ENCODE measurements at regions not wholly inside any gene's neighbourhood (a gene's known extent, or its start where the extent isn't known, plus 50 kb on each side); places are given as distances from the start of the nearest gene placed in this dataset.

GRCh38 chr2:66875941-66876462 is 441.1 kb downstream of the MEIS1 start:
- H3K4me3 ChIP-seq = no peak overlapping the region
- no peaks in the 10 kb centered on the region for H3K36me3 ChIP-seq
- no peaks in the 10 kb centered on the region for H3K4me1 ChIP-seq
- no peaks in the 10 kb centered on the region for H3K27me3 ChIP-seq
- DNase-seq (ENCODE audit: low spot score in 2 of 2) = no peak
- WGBS = 83% methylated on average over 2 of the region's 2 CpGs
- H3K27ac ChIP-seq = no peak overlapping the region
- TF ChIP-seq EP300 (IDR thresholded peaks at IDR 0.05) (no peak), POLR2A (IDR thresholded peaks at IDR 0.05) (no peak), POLR2AphosphoS5 (IDR thresholded peaks at IDR 0.05) (no peak), CTCF (IDR thresholded peaks at IDR 0.05) (no peak)
- H3K9me3 ChIP-seq = no peaks in the 10 kb centered on the region

GRCh38 chr2:66885775-66886383 is 451.0 kb downstream of the MEIS1 start:
- no peak for DNase-seq (ENCODE audit: low spot score in 2 of 2)
- Histone ChIP-seq H3K36me3 (no peaks in the 10 kb centered on the region), H3K9me3 (no peaks in the 10 kb centered on the region), H3K4me1 (no peaks in the 10 kb centered on the region), H3K27me3 (no peaks in the 10 kb centered on the region), H3K4me3 (no peak overlapping the region), H3K27ac (no peak overlapping the region)
- WGBS = 33% methylated on average over 2 of the region's 2 CpGs
- no peak for TF ChIP-seq POLR2AphosphoS5 (IDR thresholded peaks at IDR 0.05)
- no peak for TF ChIP-seq POLR2A (IDR thresholded peaks at IDR 0.05)
- TF ChIP-seq CTCF (IDR thresholded peaks at IDR 0.05) = no peak

- Histone ChIP-seq H3K9me3 (no peaks in the 10 kb centered on the region), H3K27ac (no peak overlapping the region), H3K4me3 (no peak overlapping the region), H3K27me3 (no peaks in the 10 kb centered on the region), H3K4me1 (no peaks in the 10 kb centered on the region), H3K36me3 (no peaks in the 10 kb centered on the region)
- no peak for DNase-seq (ENCODE audit: low spot score in 2 of 2)
- TF ChIP-seq POLR2A (IDR thresholded peaks at IDR 0.05) = no peak
- TF ChIP-seq CTCF (IDR thresholded peaks at IDR 0.05) = no peak
- no peak for TF ChIP-seq POLR2AphosphoS5 (IDR thresholded peaks at IDR 0.05)
- 92% methylated on average over 1 of the region's 1 CpG for WGBS
These were observed 453.3 kb downstream of the MEIS1 start for GRCh38 chr2:66888246-66888645.

- Histone ChIP-seq H3K4me3 (no peak overlapping the region), H3K36me3 (no peaks in the 10 kb centered on the region), H3K27me3 (no peaks in the 10 kb centered on the region), H3K27ac (no peak overlapping the region), H3K4me1 (no peaks in the 10 kb centered on the region), H3K9me3 (no peaks in the 10 kb centered on the region)
- DNase-seq (ENCODE audit: low spot score in 2 of 2) = no peak
- 52% methylated on average over 6 of the region's 6 CpGs for WGBS
- TF ChIP-seq CTCF (IDR thresholded peaks at IDR 0.05) = no peak
- no peak for TF ChIP-seq EP300 (IDR thresholded peaks at IDR 0.05)
- TF ChIP-seq POLR2A (IDR thresholded peaks at IDR 0.05) = no peak
- no peak for TF ChIP-seq POLR2AphosphoS5 (IDR thresholded peaks at IDR 0.05)
These were observed 454.1 kb downstream of the MEIS1 start for GRCh38 chr2:66888791-66889631.

GRCh38 chr2:66889632-66889882 is 454.6 kb downstream of the MEIS1 start:
- WGBS = 74% methylated on average over 2 of the region's 2 CpGs
- Histone ChIP-seq H3K9me3 (no peaks in the 10 kb centered on the region), H3K4me3 (no peak overlapping the region), H3K36me3 (no peaks in the 10 kb centered on the region), H3K4me1 (no peaks in the 10 kb centered on the region), H3K27me3 (no peaks in the 10 kb centered on the region), H3K27ac (no peak overlapping the region)
- no peak for TF ChIP-seq EP300 (IDR thresholded peaks at IDR 0.05)
- no peak for TF ChIP-seq CTCF (IDR thresholded peaks at IDR 0.05)
- TF ChIP-seq POLR2AphosphoS5 (IDR thresholded peaks at IDR 0.05) = no peak
- TF ChIP-seq POLR2A (IDR thresholded peaks at IDR 0.05) = no peak
- no peak for DNase-seq (ENCODE audit: low spot score in 2 of 2)
